BLaER1 treated with 17β-estradiol and CSF1 and Interleukin-3, amounts not matched to agents 10 nM and 100 nM (cell line): ENCODE measurements at regions not wholly inside any gene's neighbourhood (a gene's known extent, or its start where the extent isn't known, plus 50 kb on each side); places are given as distances from the start of the nearest gene placed in this dataset.

ENCODE experiments used
- H3K27ac ChIP-seq, 11 experiments: shearing (Covaris generic); formaldehyde crosslinking; 2 replicates each; pipeline ENCODE4 v1.8.1; 2022
- H3K27me3 ChIP-seq, 11 experiments: shearing (Covaris generic); formaldehyde crosslinking; 2 replicates each; pipeline ENCODE4 v1.8.1; 2022
- H3K36me3 ChIP-seq, 11 experiments: shearing (Covaris generic); formaldehyde crosslinking; 2 replicates each; pipeline ENCODE4 v1.8.1; 2022
- H3K4me1 ChIP-seq, 10 experiments: shearing (Covaris generic); formaldehyde crosslinking; 2 replicates each; pipeline ENCODE4 v1.8.1; 2022
- H3K4me2 ChIP-seq, 11 experiments: shearing (Covaris generic); formaldehyde crosslinking; 2 replicates each; pipeline ENCODE4 v1.8.1; 2022
- H3K4me3 ChIP-seq, 10 experiments: shearing (Covaris generic); formaldehyde crosslinking; 2 replicates each; pipeline ENCODE4 v1.8.1; 2022
- H3K9ac ChIP-seq, 11 experiments: shearing (Covaris generic); formaldehyde crosslinking; 2 replicates each; pipeline ENCODE4 v1.8.1; 2022
- H3K9me3 ChIP-seq, 11 experiments: shearing (Covaris generic); formaldehyde crosslinking; replicated peaks in 1 of 11; 2 replicates each; pipeline ENCODE4 v1.8.1; 2022
- H4K20me1 ChIP-seq, 11 experiments: shearing (Covaris generic); formaldehyde crosslinking; 2 replicates each; pipeline ENCODE4 v1.8.1; 2022
- Cebpa-rat ChIP-seq, 11 experiments: shearing (Covaris generic); IDR thresholded peaks; 2 replicates each; pipeline ENCODE4 v1.8.1; 2022

GRCh38 chr13:105232006-105232405 is 1303.5 kb downstream of the EFNB2 start:
- Histone ChIP-seq H3K4me3 (no peak overlapping the region), H3K4me1 (peaks cover 0 to 2% (median 0%) of the 10 kb centered on the region in 10 experiments; a peak in 2 of 20 replicates), H3K27ac (no peak overlapping the region), H3K9ac (no peak overlapping the region), H4K20me1 (no peaks in the 10 kb centered on the region), H3K27me3 (no peaks in the 10 kb centered on the region), H3K4me2 (no peak overlapping the region), H3K36me3 (no peaks in the 10 kb centered on the region), H3K9me3 (no peaks in the 10 kb centered on the region)
- TF ChIP-seq Cebpa-rat (IDR thresholded peaks at IDR 0.05) = no peak

GRCh38 chr13:105231579-105231978 is 1303.9 kb downstream of the EFNB2 start:
- H3K9me3 ChIP-seq = no peaks in the 10 kb centered on the region
- no peaks in the 10 kb centered on the region for H3K27me3 ChIP-seq
- no peak overlapping the region for H3K4me3 ChIP-seq
- no peak overlapping the region for H3K9ac ChIP-seq
- no peaks in the 10 kb centered on the region for H4K20me1 ChIP-seq
- TF ChIP-seq Cebpa-rat (IDR thresholded peaks at IDR 0.05) = no peak
- no peak overlapping the region for H3K4me2 ChIP-seq
- no peaks in the 10 kb centered on the region for H3K4me1 ChIP-seq
- no peaks in the 10 kb centered on the region for H3K36me3 ChIP-seq
- no peak overlapping the region for H3K27ac ChIP-seq

GRCh38 chr13:105220881-105221280 is 1314.6 kb downstream of the EFNB2 start:
- Histone ChIP-seq H3K9ac (no peak overlapping the region), H3K27ac (no peak overlapping the region), H3K9me3 (0 out of 22 replicates have a peak, but pooled peaks cover 0 to 4% (median 0%) of the 10 kb centered on the region in 11 experiments), H3K4me1 (no peaks in the 10 kb centered on the region), H3K4me3 (no peak overlapping the region), H3K4me2 (no peak overlapping the region), H3K36me3 (no peaks in the 10 kb centered on the region), H4K20me1 (no peaks in the 10 kb centered on the region), H3K27me3 (no peaks in the 10 kb centered on the region)
- no peak for TF ChIP-seq Cebpa-rat (IDR thresholded peaks at IDR 0.05)

GRCh38 chr13:105220063-105220462 is 1315.4 kb downstream of the EFNB2 start:
- H3K27ac ChIP-seq = no peak overlapping the region
- no peak for TF ChIP-seq Cebpa-rat (IDR thresholded peaks at IDR 0.05)
- no peaks in the 10 kb centered on the region for H3K27me3 ChIP-seq
- no peaks in the 10 kb centered on the region for H3K4me1 ChIP-seq
- H3K9me3 ChIP-seq = 0 out of 22 replicates have a peak, but pooled peaks cover 0 to 4% (median 0%) of the 10 kb centered on the region in 11 experiments
- no peaks in the 10 kb centered on the region for H4K20me1 ChIP-seq
- H3K36me3 ChIP-seq = no peaks in the 10 kb centered on the region
- H3K4me2 ChIP-seq = no peak overlapping the region
- no peak overlapping the region for H3K4me3 ChIP-seq
- no peak overlapping the region for H3K9ac ChIP-seq

- no peak overlapping the region for H3K27ac ChIP-seq
Measured at GRCh38 chr13:105219651-105220050, 1315.8 kb downstream of the EFNB2 start.

GRCh38 chr13:105213512-105213911 is 1322.0 kb downstream of the EFNB2 start:
- Histone ChIP-seq H3K36me3 (no peaks in the 10 kb centered on the region), H4K20me1 (no peaks in the 10 kb centered on the region), H3K4me3 (no peak overlapping the region), H3K9me3 (no peaks in the 10 kb centered on the region), H3K4me1 (no peaks in the 10 kb centered on the region), H3K9ac (no peak overlapping the region), H3K4me2 (no peak overlapping the region), H3K27ac (no peak overlapping the region), H3K27me3 (no peaks in the 10 kb centered on the region)
- no peak for TF ChIP-seq Cebpa-rat (IDR thresholded peaks at IDR 0.05)

More at GRCh38 chr13:105219651-105220050, 1315.8 kb downstream of the EFNB2 start:
- no peaks in the 10 kb centered on the region for H3K27me3 ChIP-seq
- no peak overlapping the region for H3K4me3 ChIP-seq
- H3K4me1 ChIP-seq = no peaks in the 10 kb centered on the region
- TF ChIP-seq Cebpa-rat (IDR thresholded peaks at IDR 0.05) = no peak
- H3K9me3 ChIP-seq = 0 out of 22 replicates have a peak, but pooled peaks cover 0 to 1% (median 0%) of the 10 kb centered on the region in 11 experiments
- no peak overlapping the region for H3K4me2 ChIP-seq
- no peaks in the 10 kb centered on the region for H4K20me1 ChIP-seq
- H3K9ac ChIP-seq = no peak overlapping the region
- H3K36me3 ChIP-seq = no peaks in the 10 kb centered on the region

GRCh38 chr13:105207572-105208293 is 1327.7 kb downstream of the EFNB2 start:
- Histone ChIP-seq H3K4me1 (no peaks in the 10 kb centered on the region), H3K27me3 (no peaks in the 10 kb centered on the region), H3K4me2 (no peak overlapping the region), H3K9me3 (no peaks in the 10 kb centered on the region), H3K36me3 (no peaks in the 10 kb centered on the region), H3K27ac (no peak overlapping the region), H3K4me3 (no peak overlapping the region), H3K9ac (no peak overlapping the region), H4K20me1 (no peaks in the 10 kb centered on the region)
- TF ChIP-seq Cebpa-rat (IDR thresholded peaks at IDR 0.05) = no peak

- no peak overlapping the region for H3K4me2 ChIP-seq
- H3K9me3 ChIP-seq = no peaks in the 10 kb centered on the region
- H3K4me1 ChIP-seq = no peaks in the 10 kb centered on the region
- no peak for TF ChIP-seq Cebpa-rat (IDR thresholded peaks at IDR 0.05)
- H3K27me3 ChIP-seq = no peaks in the 10 kb centered on the region
- H3K27ac ChIP-seq = no peak overlapping the region
- H3K36me3 ChIP-seq = no peaks in the 10 kb centered on the region
- no peak overlapping the region for H3K4me3 ChIP-seq
- no peak overlapping the region for H3K9ac ChIP-seq
- no peaks in the 10 kb centered on the region for H4K20me1 ChIP-seq
Measured at GRCh38 chr13:105202354-105202753, 1333.1 kb downstream of the EFNB2 start.

GRCh38 chr13:105201351-105201750 is 1334.1 kb downstream of the EFNB2 start:
- no peaks in the 10 kb centered on the region for H3K36me3 ChIP-seq
- no peak for TF ChIP-seq Cebpa-rat (IDR thresholded peaks at IDR 0.05)
- no peaks in the 10 kb centered on the region for H3K9me3 ChIP-seq
- no peak overlapping the region for H3K4me3 ChIP-seq
- H3K9ac ChIP-seq = no peak overlapping the region
- no peaks in the 10 kb centered on the region for H3K27me3 ChIP-seq
- H3K4me2 ChIP-seq = no peak overlapping the region
- no peaks in the 10 kb centered on the region for H4K20me1 ChIP-seq
- H3K27ac ChIP-seq = no peak overlapping the region
- no peaks in the 10 kb centered on the region for H3K4me1 ChIP-seq

GRCh38 chr13:105200181-105200580 is 1335.3 kb downstream of the EFNB2 start:
- H3K27ac ChIP-seq = no peak overlapping the region
- no peak overlapping the region for H3K9ac ChIP-seq
- H3K4me2 ChIP-seq = no peak overlapping the region
- no peaks in the 10 kb centered on the region for H4K20me1 ChIP-seq
- H3K4me3 ChIP-seq = no peak overlapping the region
- H3K36me3 ChIP-seq = no peaks in the 10 kb centered on the region
- no peaks in the 10 kb centered on the region for H3K4me1 ChIP-seq
- TF ChIP-seq Cebpa-rat (IDR thresholded peaks at IDR 0.05) = no peak
- H3K9me3 ChIP-seq = no peaks in the 10 kb centered on the region
- H3K27me3 ChIP-seq = no peaks in the 10 kb centered on the region
